ENCODE measurements at regions not wholly inside any gene's neighbourhood (a gene's known extent, or its start where the extent isn't known, plus 50 kb on each side); places are given as distances from the start of the nearest gene placed in this dataset.
A peak's percentile ranks its signal among the peaks of the same experiment; 100 is the strongest.

GRCh38 chr1:9428601-9429341, 110.5 kb upstream of the SLC25A33 start (continued):
- peak; percentile 98 for TF ChIP-seq ZHX2 (IDR thresholded peaks at IDR 0.05; ENCODE audit: low read depth)
- TF ChIP-seq ZHX2 (CRISPR knock-in tag; IDR thresholded peaks at IDR 0.05; ENCODE audit: borderline replicate concordance) = no peak
- TF ChIP-seq ZNF687 (CRISPR knock-in tag; IDR thresholded peaks at IDR 0.05) = peak; percentile 97
- peak; percentile 59 for TF ChIP-seq DRAP1 (CRISPR knock-in tag; IDR thresholded peaks at IDR 0.05)
- TF ChIP-seq ELF1 (CRISPR knock-in tag; IDR thresholded peaks at IDR 0.05) = peak; percentile 87
- no peak for TF ChIP-seq PHF5A (CRISPR knock-in tag; IDR thresholded peaks at IDR 0.05; ENCODE audit: low read depth, unreplicated experiment)
- no peak for TF ChIP-seq EEA1 (CRISPR knock-in tag; IDR thresholded peaks at IDR 0.05; ENCODE audit: borderline replicate concordance)
- TF ChIP-seq ZNF496 (CRISPR knock-in tag; IDR thresholded peaks at IDR 0.05; ENCODE audit: insufficient replicate concordance) = no peak
- TF ChIP-seq RELA (CRISPR knock-in tag; IDR thresholded peaks at IDR 0.05) = no peak
- 0 out of 2 replicates have a peak, but pooled peaks have one; percentile 50 for TF ChIP-seq ZNF276 (CRISPR knock-in tag; IDR thresholded peaks at IDR 0.05; ENCODE audit: low read depth)
- TF ChIP-seq ZFP91 (CRISPR knock-in tag; IDR thresholded peaks at IDR 0.05; ENCODE audit: borderline replicate concordance) = peak; percentile 96
- TF ChIP-seq ZNF567 (CRISPR knock-in tag; IDR thresholded peaks at IDR 0.05; ENCODE audit: borderline replicate concordance) = 0 out of 2 replicates have a peak, but pooled peaks have one; percentile 68
